GM23338 (cell line): ENCODE measurements at regions not wholly inside any gene's neighbourhood (a gene's known extent, or its start where the extent isn't known, plus 50 kb on each side); places are given as distances from the start of the nearest gene placed in this dataset.

Source experiments
- ATAC-seq: fragments of 200-7000 bp; cut with Tn5 transposase; 3 replicates; pipeline ENCODE4 v1.9.1; 2020
- DNase-seq: peaks from one replicate; pipeline ENCODE4 v3.0.0-alpha.2; 2015; ENCODE audit warnings: low spot score
- H2AFZ ChIP-seq: fragments of 200-600 bp; sonication (generic); 2 replicates; pipeline ENCODE4 v1.8.0; 2016; ENCODE audit warnings: antibody characterized with exemption, mild to moderate bottlenecking, moderate library complexity
- H3F3A ChIP-seq: fragments of 200-600 bp; sonication (generic); replicated peaks from 2 replicates; pipeline ENCODE4 v1.8.0; 2017; ENCODE audit warnings: antibody characterized with exemption, mixed run types, low read depth
- H3K27ac ChIP-seq: fragments of 200-600 bp; sonication (generic); 2 replicates; pipeline ENCODE4 v1.6.1; 2016; ENCODE audit warnings: low read depth
- H3K27me3 ChIP-seq: fragments of 200-600 bp; sonication (generic); 2 replicates; pipeline ENCODE4 v1.8.0; 2016; ENCODE audit warnings: mild to moderate bottlenecking, mixed run types, moderate library complexity; ENCODE audit not compliant: insufficient read depth
- H3K36me3 ChIP-seq: fragments of 200-600 bp; sonication (generic); 2 replicates; pipeline ENCODE4 v1.8.0; 2016; ENCODE audit warnings: mild to moderate bottlenecking; ENCODE audit not compliant: insufficient read depth
- H3K4me1 ChIP-seq: fragments of 200-600 bp; sonication (generic); 2 replicates; pipeline ENCODE4 v1.8.0; 2016; ENCODE audit warnings: mild to moderate bottlenecking, moderate library complexity; ENCODE audit not compliant: insufficient read depth
- H3K4me2 ChIP-seq: fragments of 200-600 bp; sonication (generic); 2 replicates; pipeline ENCODE4 v1.7.1; 2017; ENCODE audit warnings: mixed run types
- H3K4me3 ChIP-seq: fragments of 200-600 bp; sonication (generic); 2 replicates; pipeline ENCODE4 v1.6.1; 2016; ENCODE audit warnings: mixed run types
- H3K79me2 ChIP-seq: fragments of 200-600 bp; sonication (generic); replicated peaks from 2 replicates; pipeline ENCODE4 v1.8.0; 2017; ENCODE audit warnings: mild to moderate bottlenecking; ENCODE audit not compliant: insufficient read depth
- H3K9me2 ChIP-seq: fragments of 200-600 bp; sonication (generic); 2 replicates; pipeline ENCODE4 v1.8.0; 2017; ENCODE audit not compliant: insufficient read depth
- H4K20me1 ChIP-seq: fragments of 200-600 bp; sonication (generic); replicated peaks from 2 replicates; pipeline ENCODE4 v1.8.0; 2017; ENCODE audit warnings: mild to moderate bottlenecking; ENCODE audit not compliant: insufficient read depth
- H3K27ac Mint-ChIP-seq: 2 replicates; pipeline ENCODE4 v1.8.0; 2020; ENCODE audit warnings: inconsistent platforms, mild to moderate bottlenecking, moderate library complexity, mixed read lengths
- H3K27me3 Mint-ChIP-seq: 3 replicates; pipeline ENCODE4 v1.8.0; 2022; ENCODE audit warnings: low read depth, mild to moderate bottlenecking, moderate library complexity, mixed read lengths, inconsistent platforms; ENCODE audit not compliant: insufficient read depth, poor library complexity
- H3K36me3 Mint-ChIP-seq: 3 replicates; pipeline ENCODE4 v1.8.0; 2021; ENCODE audit warnings: low read depth, mild to moderate bottlenecking, inconsistent platforms, moderate library complexity, mixed read lengths
- H3K4me1 Mint-ChIP-seq: 3 replicates; pipeline ENCODE4 v1.8.0; 2020; ENCODE audit warnings: mild to moderate bottlenecking, inconsistent platforms, mixed read lengths
- H3K4me3 Mint-ChIP-seq: 3 replicates; pipeline ENCODE4 v1.8.0; 2021; ENCODE audit warnings: moderate library complexity, mild to moderate bottlenecking, inconsistent platforms, mixed read lengths
- H3K9me3 Mint-ChIP-seq: 3 replicates; pipeline ENCODE4 v1.8.0; 2020; ENCODE audit warnings: moderate library complexity, mild to moderate bottlenecking, inconsistent platforms, mixed read lengths
- CREB1 ChIP-seq: fragments of 250-450 bp; sonication (Bioruptor Pico); IDR thresholded peaks from 2 replicates; pipeline ENCODE4 v1.5.0; 2020; ENCODE audit warnings: low read depth, mild to moderate bottlenecking, moderate library complexity
- ETS1 ChIP-seq: IDR thresholded peaks from 2 replicates; pipeline ENCODE4 v1.6.1; 2016; ENCODE audit warnings: antibody characterized with exemption
- EZH2 ChIP-seq: fragments of 200-600 bp; sonication (generic); IDR thresholded peaks from one replicate; pipeline ENCODE4 v1.8.0; 2017; ENCODE audit warnings: antibody characterized with exemption, mild to moderate bottlenecking, low read depth; ENCODE audit not compliant: unreplicated experiment
- EZH2phosphoT487 ChIP-seq: fragments of 200-600 bp; sonication (generic); IDR thresholded peaks from one replicate; pipeline ENCODE4 v1.8.1; 2018; ENCODE audit warnings: antibody characterized with exemption; ENCODE audit not compliant: unreplicated experiment
- JUNB ChIP-seq: IDR thresholded peaks from one replicate; pipeline ENCODE4 v1.6.1; 2016; ENCODE audit warnings: antibody characterized with exemption; ENCODE audit not compliant: unreplicated experiment
- NANOG ChIP-seq: IDR thresholded peaks from 2 replicates; pipeline ENCODE4 v1.6.1; 2016; ENCODE audit warnings: antibody characterized with exemption, borderline replicate concordance
- POLR2AphosphoS5 ChIP-seq: IDR thresholded peaks from 2 replicates; pipeline ENCODE4 v1.6.1; 2016; ENCODE audit warnings: antibody characterized with exemption, low read depth
- REST ChIP-seq: IDR thresholded peaks from one replicate; pipeline ENCODE4 v1.6.1; 2018; ENCODE audit warnings: antibody characterized with exemption; ENCODE audit not compliant: unreplicated experiment
- STAT1 ChIP-seq: IDR thresholded peaks from one replicate; pipeline ENCODE4 v1.6.1; 2016; ENCODE audit warnings: antibody characterized with exemption; ENCODE audit not compliant: unreplicated experiment
- ZNF114 ChIP-seq: fragments of 250-450 bp; sonication (Bioruptor Pico); IDR thresholded peaks from 2 replicates; pipeline ENCODE4 v1.5.0; 2020; ENCODE audit warnings: mild to moderate bottlenecking, moderate library complexity
- ZNF331 ChIP-seq: fragments of 250-450 bp; sonication (Bioruptor Pico); IDR thresholded peaks from 2 replicates; pipeline ENCODE4 v1.5.0; 2020; ENCODE audit warnings: low read depth, mild to moderate bottlenecking, moderate library complexity
- TF ChIP-seq, protein P1 (sequence below), 2 experiments: fragments of 200-600 bp in 1 of 2; sonication (generic) in 1 of 2; conservative IDR thresholded peaks; 2 replicates each; pipeline versions ENCODE4 v1.5.1 to v1.6.1; 2016 to 2017; ENCODE audit warnings: antibody characterized with exemption in 2 of 2, low read depth in 2 of 2, mild to moderate bottlenecking in 2 of 2, moderate library complexity in 1 of 2
- TF ChIP-seq, protein P2 (sequence below): fragments of 250-450 bp; sonication (Bioruptor Pico); IDR thresholded peaks from 2 replicates; pipeline ENCODE4 v1.5.0; 2020; ENCODE audit warnings: mild to moderate bottlenecking, moderate library complexity

DNA sequence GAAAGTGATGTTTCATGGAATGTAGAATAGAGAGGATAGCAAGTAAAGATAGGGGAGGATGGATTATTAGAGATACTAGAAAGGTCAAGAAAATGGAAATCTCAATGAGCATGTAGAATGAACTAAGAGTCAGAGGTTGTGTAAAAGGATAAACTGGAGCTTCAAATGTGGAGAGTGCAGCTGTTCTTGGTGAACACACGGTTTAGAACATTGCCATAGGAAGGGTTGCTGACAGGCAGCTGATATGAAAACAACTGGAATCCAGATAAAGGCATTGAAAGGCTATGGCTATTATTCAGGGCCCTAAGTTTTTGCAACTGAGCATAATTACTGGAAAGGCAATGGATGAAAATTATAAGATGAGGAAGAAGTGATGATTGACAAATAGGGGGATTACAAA is 239.6 kb upstream of the VEGFC start:
- no peaks in the 10 kb centered on the region for H3K4me1 ChIP-seq
- Mint-ChIP-seq H3K4me1 (no peaks in the 10 kb centered on the region), H3K27me3 (no peaks in the 10 kb centered on the region), H3K9me3 (no peaks in the 10 kb centered on the region), H3K4me3 (no peak overlapping the region), H3K27ac (no peak overlapping the region), H3K36me3 (no peaks in the 10 kb centered on the region)
- no peaks in the 10 kb centered on the region for H3K79me2 ChIP-seq
- no peaks in the 10 kb centered on the region for H3K36me3 ChIP-seq
- DNase-seq: no peak
- H3K4me3 ChIP-seq: no peak overlapping the region
- TF ChIP-seq EZH2: no peak
- TF ChIP-seq, protein P1, sequence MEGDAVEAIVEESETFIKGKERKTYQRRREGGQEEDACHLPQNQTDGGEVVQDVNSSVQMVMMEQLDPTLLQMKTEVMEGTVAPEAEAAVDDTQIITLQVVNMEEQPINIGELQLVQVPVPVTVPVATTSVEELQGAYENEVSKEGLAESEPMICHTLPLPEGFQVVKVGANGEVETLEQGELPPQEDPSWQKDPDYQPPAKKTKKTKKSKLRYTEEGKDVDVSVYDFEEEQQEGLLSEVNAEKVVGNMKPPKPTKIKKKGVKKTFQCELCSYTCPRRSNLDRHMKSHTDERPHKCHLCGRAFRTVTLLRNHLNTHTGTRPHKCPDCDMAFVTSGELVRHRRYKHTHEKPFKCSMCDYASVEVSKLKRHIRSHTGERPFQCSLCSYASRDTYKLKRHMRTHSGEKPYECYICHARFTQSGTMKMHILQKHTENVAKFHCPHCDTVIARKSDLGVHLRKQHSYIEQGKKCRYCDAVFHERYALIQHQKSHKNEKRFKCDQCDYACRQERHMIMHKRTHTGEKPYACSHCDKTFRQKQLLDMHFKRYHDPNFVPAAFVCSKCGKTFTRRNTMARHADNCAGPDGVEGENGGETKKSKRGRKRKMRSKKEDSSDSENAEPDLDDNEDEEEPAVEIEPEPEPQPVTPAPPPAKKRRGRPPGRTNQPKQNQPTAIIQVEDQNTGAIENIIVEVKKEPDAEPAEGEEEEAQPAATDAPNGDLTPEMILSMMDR (conservative IDR thresholded peaks at IDR 0.05; ENCODE audit: low read depth in 2 of 2): no peak
- no peak for TF ChIP-seq ZNF331 (CRISPR knock-in tag)
- no peak for TF ChIP-seq CREB1 (CRISPR knock-in tag)
- TF ChIP-seq REST: no peak
- no peak for TF ChIP-seq POLR2AphosphoS5
- no peak for TF ChIP-seq JUNB
- TF ChIP-seq NANOG: no peak
- TF ChIP-seq STAT1: no peak
- TF ChIP-seq, protein P2, sequence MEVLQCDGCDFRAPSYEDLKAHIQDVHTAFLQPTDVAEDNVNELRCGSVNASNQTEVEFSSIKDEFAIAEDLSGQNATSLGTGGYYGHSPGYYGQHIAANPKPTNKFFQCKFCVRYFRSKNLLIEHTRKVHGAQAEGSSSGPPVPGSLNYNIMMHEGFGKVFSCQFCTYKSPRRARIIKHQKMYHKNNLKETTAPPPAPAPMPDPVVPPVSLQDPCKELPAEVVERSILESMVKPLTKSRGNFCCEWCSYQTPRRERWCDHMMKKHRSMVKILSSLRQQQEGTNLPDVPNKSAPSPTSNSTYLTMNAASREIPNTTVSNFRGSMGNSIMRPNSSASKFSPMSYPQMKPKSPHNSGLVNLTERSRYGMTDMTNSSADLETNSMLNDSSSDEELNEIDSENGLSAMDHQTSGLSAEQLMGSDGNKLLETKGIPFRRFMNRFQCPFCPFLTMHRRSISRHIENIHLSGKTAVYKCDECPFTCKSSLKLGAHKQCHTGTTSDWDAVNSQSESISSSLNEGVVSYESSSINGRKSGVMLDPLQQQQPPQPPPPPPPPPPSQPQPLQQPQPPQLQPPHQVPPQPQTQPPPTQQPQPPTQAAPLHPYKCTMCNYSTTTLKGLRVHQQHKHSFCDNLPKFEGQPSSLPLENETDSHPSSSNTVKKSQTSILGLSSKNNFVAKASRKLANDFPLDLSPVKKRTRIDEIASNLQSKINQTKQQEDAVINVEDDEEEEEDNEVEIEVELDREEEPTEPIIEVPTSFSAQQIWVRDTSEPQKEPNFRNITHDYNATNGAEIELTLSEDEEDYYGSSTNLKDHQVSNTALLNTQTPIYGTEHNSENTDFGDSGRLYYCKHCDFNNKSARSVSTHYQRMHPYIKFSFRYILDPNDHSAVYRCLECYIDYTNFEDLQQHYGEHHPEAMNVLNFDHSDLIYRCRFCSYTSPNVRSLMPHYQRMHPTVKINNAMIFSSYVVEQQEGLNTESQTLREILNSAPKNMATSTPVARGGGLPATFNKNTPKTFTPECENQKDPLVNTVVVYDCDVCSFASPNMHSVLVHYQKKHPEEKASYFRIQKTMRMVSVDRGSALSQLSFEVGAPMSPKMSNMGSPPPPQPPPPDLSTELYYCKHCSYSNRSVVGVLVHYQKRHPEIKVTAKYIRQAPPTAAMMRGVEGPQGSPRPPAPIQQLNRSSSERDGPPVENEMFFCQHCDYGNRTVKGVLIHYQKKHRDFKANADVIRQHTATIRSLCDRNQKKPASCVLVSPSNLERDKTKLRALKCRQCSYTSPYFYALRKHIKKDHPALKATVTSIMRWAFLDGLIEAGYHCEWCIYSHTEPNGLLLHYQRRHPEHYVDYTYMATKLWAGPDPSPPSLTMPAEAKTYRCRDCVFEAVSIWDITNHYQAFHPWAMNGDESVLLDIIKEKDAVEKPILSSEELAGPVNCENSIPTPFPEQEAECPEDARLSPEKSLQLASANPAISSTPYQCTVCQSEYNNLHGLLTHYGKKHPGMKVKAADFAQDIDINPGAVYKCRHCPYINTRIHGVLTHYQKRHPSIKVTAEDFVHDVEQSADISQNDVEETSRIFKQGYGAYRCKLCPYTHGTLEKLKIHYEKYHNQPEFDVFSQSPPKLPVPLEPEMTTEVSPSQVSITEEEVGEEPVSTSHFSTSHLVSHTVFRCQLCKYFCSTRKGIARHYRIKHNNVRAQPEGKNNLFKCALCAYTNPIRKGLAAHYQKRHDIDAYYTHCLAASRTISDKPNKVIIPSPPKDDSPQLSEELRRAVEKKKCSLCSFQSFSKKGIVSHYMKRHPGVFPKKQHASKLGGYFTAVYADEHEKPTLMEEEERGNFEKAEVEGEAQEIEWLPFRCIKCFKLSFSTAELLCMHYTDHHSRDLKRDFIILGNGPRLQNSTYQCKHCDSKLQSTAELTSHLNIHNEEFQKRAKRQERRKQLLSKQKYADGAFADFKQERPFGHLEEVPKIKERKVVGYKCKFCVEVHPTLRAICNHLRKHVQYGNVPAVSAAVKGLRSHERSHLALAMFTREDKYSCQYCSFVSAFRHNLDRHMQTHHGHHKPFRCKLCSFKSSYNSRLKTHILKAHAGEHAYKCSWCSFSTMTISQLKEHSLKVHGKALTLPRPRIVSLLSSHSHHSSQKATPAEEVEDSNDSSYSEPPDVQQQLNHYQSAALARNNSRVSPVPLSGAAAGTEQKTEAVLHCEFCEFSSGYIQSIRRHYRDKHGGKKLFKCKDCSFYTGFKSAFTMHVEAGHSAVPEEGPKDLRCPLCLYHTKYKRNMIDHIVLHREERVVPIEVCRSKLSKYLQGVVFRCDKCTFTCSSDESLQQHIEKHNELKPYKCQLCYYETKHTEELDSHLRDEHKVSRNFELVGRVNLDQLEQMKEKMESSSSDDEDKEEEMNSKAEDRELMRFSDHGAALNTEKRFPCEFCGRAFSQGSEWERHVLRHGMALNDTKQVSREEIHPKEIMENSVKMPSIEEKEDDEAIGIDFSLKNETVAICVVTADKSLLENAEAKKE (CRISPR knock-in tag): no peak
- TF ChIP-seq ETS1: no peak
- TF ChIP-seq ZNF114 (CRISPR knock-in tag): no peak
- no peak for TF ChIP-seq EZH2phosphoT487
- H3K4me2 ChIP-seq: no peak overlapping the region
- no peak overlapping the region for H3K27ac ChIP-seq
- no peaks in the 10 kb centered on the region for H4K20me1 ChIP-seq
- no peak overlapping the region for H2AFZ ChIP-seq
- H3K9me2 ChIP-seq: no peaks in the 10 kb centered on the region
- no peaks in the 10 kb centered on the region for H3K27me3 ChIP-seq
- no peak for ATAC-seq
- H3F3A ChIP-seq: no peaks in the 10 kb centered on the region
